GM18870 (cell line): ENCODE measurements at regions not wholly inside any gene's neighbourhood (a gene's known extent, or its start where the extent isn't known, plus 50 kb on each side); places are given as distances from the start of the nearest gene placed in this dataset.
"Not testable (repeated sequence)": the region's sequence is repeated elsewhere in the genome, so short reads cannot be mapped to it uniquely, and the experiment has no call there.

ENCODE experiments used
- ATAC-seq: cut with Tn5 transposase; IDR thresholded peaks from one replicate; pipeline ENCODE4 v1.9.1; 2021; ENCODE audit warnings: moderate library complexity; ENCODE audit not compliant: unreplicated experiment

DNA sequence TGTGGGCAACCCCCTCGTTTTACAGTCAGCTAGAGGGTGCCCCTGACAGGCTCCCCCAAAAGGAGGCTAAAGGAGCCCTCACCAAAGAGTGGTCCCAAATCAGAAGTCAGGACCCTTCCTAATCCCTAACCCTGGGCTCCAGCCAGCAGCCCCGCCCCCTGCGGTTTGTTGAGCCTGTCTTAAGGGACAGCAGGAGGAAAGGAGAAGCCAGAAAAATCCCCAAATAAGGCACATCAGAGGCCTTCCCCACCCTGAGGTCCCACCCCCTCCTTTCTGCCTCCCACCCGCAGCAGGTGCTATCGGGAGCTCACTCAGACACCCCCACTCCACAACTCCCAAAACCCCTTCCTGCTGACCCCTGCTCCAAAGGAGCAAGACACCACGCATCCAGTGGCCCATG, 127.2 kb downstream of the TNFRSF13B start:
- ATAC-seq = not testable (repeated sequence)

- ATAC-seq = not testable (repeated sequence)
These were observed 128.4 kb downstream of the TNFRSF13B start for GRCh38 chr17:16843511-16843910.

- not testable (repeated sequence) for ATAC-seq
These were observed 129.6 kb downstream of the TNFRSF13B start for GRCh38 chr17:16842346-16842745.

GRCh38 chr17:16841896-16842295, 130.0 kb downstream of the TNFRSF13B start:
- ATAC-seq = not testable (repeated sequence)

- ATAC-seq = not testable (repeated sequence)
These were observed 131.7 kb downstream of the TNFRSF13B start for GRCh38 chr17:16840219-16840618.

DNA sequence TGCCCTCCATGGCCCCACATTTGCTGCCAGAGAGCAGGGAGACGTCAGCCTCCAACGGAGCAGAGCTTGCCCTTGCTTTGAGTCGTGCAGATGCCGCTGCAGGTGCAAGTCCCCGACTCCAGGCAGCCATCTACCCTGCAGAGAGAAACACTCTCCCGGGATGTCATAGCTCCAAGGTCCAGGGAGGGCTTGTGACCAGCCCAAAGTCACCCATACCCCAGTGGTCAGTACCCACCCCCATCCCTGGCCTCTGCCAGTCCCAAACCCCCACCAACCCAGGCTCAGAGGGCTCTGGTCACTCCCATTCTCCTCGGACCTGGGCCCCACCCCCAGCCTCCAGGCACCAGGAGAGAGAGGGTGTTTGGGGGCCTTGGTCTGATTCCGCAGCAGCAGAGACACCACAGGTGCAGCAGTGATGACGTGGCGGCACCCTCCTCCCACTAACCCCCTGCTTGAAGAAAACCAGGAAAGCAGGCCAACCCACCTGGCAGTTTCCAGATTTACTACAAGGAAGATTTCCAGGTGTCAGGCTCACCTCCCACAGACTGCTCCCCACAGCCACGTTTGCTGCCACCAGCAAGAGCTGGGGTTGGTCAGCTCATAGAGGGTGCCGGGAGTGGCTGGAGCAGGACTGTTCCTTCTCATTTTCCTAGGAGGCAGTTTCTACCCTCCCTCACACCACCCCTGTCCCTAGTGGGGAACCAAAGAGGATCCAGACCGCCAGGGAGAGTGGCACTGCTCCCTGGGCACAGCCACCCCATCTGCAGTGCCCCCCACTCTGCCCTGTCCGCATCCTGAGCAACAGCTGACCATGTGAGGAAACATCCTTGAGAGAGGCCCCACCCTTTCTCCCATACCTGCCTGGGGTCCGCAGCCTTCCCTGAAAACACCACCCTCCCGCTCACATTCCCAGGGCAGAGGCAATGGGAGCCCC, 132.4 kb downstream of the TNFRSF13B start:
- ATAC-seq = not testable (repeated sequence)

DNA sequence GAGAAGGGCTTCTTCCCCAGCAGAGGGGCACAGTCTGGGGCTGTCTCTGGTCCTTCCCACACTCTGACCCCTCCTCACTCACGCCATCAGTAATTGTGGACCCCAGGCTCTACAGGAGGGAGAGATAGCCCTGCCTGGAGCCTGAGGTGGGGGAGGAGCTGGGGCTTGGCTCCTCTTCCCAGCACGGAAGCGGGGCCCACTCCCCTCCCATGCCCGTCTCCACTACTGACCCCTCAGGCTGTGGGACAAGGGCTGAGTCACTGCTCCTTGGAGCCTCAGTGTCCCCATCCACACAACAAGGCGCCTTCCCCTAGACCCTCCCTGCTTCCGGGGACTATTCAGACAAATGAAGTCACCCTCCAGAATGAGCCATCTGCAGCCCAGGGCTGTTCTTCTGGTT, 133.1 kb downstream of the TNFRSF13B start:
- not testable (repeated sequence) for ATAC-seq

DNA sequence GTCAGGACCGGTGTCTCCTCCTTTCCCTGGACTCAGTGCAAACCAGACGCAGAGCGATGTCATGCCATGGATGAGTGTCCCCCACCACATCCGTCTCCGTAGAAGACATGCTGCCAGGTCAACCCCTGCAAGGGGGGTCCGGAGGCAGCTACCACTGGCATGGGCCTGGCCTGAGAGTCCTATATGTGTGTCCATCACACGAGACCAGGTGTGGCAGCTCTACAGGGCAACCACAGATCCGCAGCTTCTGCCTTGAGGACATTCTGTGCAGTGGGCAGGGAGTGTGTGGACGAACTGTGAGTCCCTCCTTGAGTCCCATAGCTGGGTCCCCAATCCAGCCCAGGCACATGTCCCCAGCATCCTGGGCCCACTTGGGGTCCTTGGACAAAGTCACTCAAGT, 133.6 kb downstream of the TNFRSF13B start:
- not testable (repeated sequence) for ATAC-seq

- ATAC-seq = not testable (repeated sequence)
These were observed 134.3 kb downstream of the TNFRSF13B start for GRCh38 chr17:16837468-16838266.

GRCh38 chr17:16836315-16836915, 135.5 kb downstream of the TNFRSF13B start:
- not testable (repeated sequence) for ATAC-seq

- ATAC-seq = not testable (repeated sequence)
These were observed 138.4 kb downstream of the TNFRSF13B start for GRCh38 chr17:16833517-16833916.

DNA sequence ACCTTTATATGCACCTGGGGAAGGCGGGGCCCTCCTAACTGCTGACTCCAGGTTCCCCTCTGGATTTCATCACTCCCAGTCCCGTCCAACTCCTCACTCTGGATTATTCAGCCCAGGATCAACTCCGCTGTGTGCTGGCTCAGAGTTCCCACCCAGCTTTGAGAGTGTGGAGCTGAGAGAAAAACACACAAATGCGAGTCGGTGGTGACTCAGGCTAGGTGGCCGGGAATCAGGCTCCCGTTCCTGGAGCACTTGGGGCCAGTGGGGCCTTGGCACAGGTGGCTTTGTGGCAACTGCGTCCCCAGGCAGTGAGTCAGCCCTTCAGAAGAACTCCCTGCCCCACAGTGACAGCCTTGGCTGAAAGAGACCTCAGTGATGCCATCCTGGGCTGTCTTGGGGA, 139.1 kb downstream of the TNFRSF13B start:
- not testable (repeated sequence) for ATAC-seq

- ATAC-seq = not testable (repeated sequence)
These were observed 139.7 kb downstream of the TNFRSF13B start for GRCh38 chr17:16832206-16832605.

DNA sequence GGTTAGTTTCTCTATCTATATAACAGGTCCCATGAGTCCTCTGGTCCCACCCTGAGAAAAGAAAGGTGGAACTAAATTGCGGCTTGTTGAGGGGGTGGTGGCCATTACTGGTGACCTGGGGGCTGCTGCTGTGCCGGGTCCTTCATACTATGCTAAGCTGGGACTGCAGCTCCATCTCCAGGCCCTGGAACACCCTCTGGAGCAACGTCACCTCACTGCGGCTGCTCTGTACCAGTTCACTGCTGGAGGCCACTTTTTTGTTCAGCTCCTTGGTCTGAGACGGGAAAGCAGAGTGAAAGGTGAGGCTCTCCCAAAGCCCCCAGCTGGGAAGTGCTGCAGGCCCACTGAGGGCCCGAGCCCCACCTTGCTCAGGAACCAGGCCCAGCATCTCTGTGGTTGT, 140.7 kb downstream of the CCDC144A start:
- not testable (repeated sequence) for ATAC-seq

DNA sequence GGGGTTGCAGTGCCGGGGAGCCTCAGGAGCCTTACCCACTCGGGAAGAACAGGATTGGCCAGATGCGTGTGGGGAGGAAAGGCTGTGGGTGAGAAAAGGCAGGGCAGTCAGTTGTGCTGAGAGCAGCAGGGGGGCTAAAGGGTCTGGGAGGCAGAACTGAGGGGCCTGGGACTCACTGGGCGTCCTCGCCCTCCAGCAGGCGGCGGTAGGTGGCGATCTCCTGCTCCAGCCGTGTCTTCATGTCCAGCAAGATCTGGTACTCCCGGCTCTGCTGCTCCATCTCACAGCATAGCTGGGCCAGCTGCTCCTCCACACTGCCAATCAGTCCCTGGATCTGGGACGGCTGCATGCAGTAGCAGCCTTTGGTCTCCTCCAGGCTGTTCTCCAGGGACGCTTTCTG, 140.2 kb downstream of the CCDC144A start:
- not testable (repeated sequence) for ATAC-seq
